GM23338 (cell line): ENCODE measurements at regions not wholly inside any gene's neighbourhood (a gene's known extent, or its start where the extent isn't known, plus 50 kb on each side); places are given as distances from the start of the nearest gene placed in this dataset.

Source experiments
- ATAC-seq: fragments of 200-7000 bp; cut with Tn5 transposase; 3 replicates; pipeline ENCODE4 v1.9.1; 2020
- DNase-seq: peaks from one replicate; pipeline ENCODE4 v3.0.0-alpha.2; 2015; ENCODE audit warnings: low spot score
- H2AFZ ChIP-seq: fragments of 200-600 bp; sonication (generic); 2 replicates; pipeline ENCODE4 v1.8.0; 2016; ENCODE audit warnings: antibody characterized with exemption, mild to moderate bottlenecking, moderate library complexity
- H3F3A ChIP-seq: fragments of 200-600 bp; sonication (generic); replicated peaks from 2 replicates; pipeline ENCODE4 v1.8.0; 2017; ENCODE audit warnings: antibody characterized with exemption, mixed run types, low read depth
- H3K27ac ChIP-seq: fragments of 200-600 bp; sonication (generic); 2 replicates; pipeline ENCODE4 v1.6.1; 2016; ENCODE audit warnings: low read depth
- H3K27me3 ChIP-seq: fragments of 200-600 bp; sonication (generic); 2 replicates; pipeline ENCODE4 v1.8.0; 2016; ENCODE audit warnings: mild to moderate bottlenecking, mixed run types, moderate library complexity; ENCODE audit not compliant: insufficient read depth
- H3K36me3 ChIP-seq: fragments of 200-600 bp; sonication (generic); 2 replicates; pipeline ENCODE4 v1.8.0; 2016; ENCODE audit warnings: mild to moderate bottlenecking; ENCODE audit not compliant: insufficient read depth
- H3K4me1 ChIP-seq: fragments of 200-600 bp; sonication (generic); 2 replicates; pipeline ENCODE4 v1.8.0; 2016; ENCODE audit warnings: mild to moderate bottlenecking, moderate library complexity; ENCODE audit not compliant: insufficient read depth
- H3K4me2 ChIP-seq: fragments of 200-600 bp; sonication (generic); 2 replicates; pipeline ENCODE4 v1.7.1; 2017; ENCODE audit warnings: mixed run types
- H3K4me3 ChIP-seq: fragments of 200-600 bp; sonication (generic); 2 replicates; pipeline ENCODE4 v1.6.1; 2016; ENCODE audit warnings: mixed run types
- H3K79me2 ChIP-seq: fragments of 200-600 bp; sonication (generic); replicated peaks from 2 replicates; pipeline ENCODE4 v1.8.0; 2017; ENCODE audit warnings: mild to moderate bottlenecking; ENCODE audit not compliant: insufficient read depth
- H3K9me2 ChIP-seq: fragments of 200-600 bp; sonication (generic); 2 replicates; pipeline ENCODE4 v1.8.0; 2017; ENCODE audit not compliant: insufficient read depth
- H4K20me1 ChIP-seq: fragments of 200-600 bp; sonication (generic); replicated peaks from 2 replicates; pipeline ENCODE4 v1.8.0; 2017; ENCODE audit warnings: mild to moderate bottlenecking; ENCODE audit not compliant: insufficient read depth
- H3K27ac Mint-ChIP-seq: 2 replicates; pipeline ENCODE4 v1.8.0; 2020; ENCODE audit warnings: inconsistent platforms, mild to moderate bottlenecking, moderate library complexity, mixed read lengths
- H3K27me3 Mint-ChIP-seq: 3 replicates; pipeline ENCODE4 v1.8.0; 2022; ENCODE audit warnings: low read depth, mild to moderate bottlenecking, moderate library complexity, mixed read lengths, inconsistent platforms; ENCODE audit not compliant: insufficient read depth, poor library complexity
- H3K36me3 Mint-ChIP-seq: 3 replicates; pipeline ENCODE4 v1.8.0; 2021; ENCODE audit warnings: low read depth, mild to moderate bottlenecking, inconsistent platforms, moderate library complexity, mixed read lengths
- H3K4me1 Mint-ChIP-seq: 3 replicates; pipeline ENCODE4 v1.8.0; 2020; ENCODE audit warnings: mild to moderate bottlenecking, inconsistent platforms, mixed read lengths
- H3K4me3 Mint-ChIP-seq: 3 replicates; pipeline ENCODE4 v1.8.0; 2021; ENCODE audit warnings: moderate library complexity, mild to moderate bottlenecking, inconsistent platforms, mixed read lengths
- H3K9me3 Mint-ChIP-seq: 3 replicates; pipeline ENCODE4 v1.8.0; 2020; ENCODE audit warnings: moderate library complexity, mild to moderate bottlenecking, inconsistent platforms, mixed read lengths
- JUNB ChIP-seq: IDR thresholded peaks from one replicate; pipeline ENCODE4 v1.6.1; 2016; ENCODE audit warnings: antibody characterized with exemption; ENCODE audit not compliant: unreplicated experiment
- POLR2AphosphoS5 ChIP-seq: IDR thresholded peaks from 2 replicates; pipeline ENCODE4 v1.6.1; 2016; ENCODE audit warnings: antibody characterized with exemption, low read depth
- ZNF114 ChIP-seq: fragments of 250-450 bp; sonication (Bioruptor Pico); IDR thresholded peaks from 2 replicates; pipeline ENCODE4 v1.5.0; 2020; ENCODE audit warnings: mild to moderate bottlenecking, moderate library complexity
- ZNF462 ChIP-seq: fragments of 250-450 bp; sonication (Bioruptor Pico); IDR thresholded peaks from 2 replicates; pipeline ENCODE4 v1.5.0; 2020; ENCODE audit warnings: mild to moderate bottlenecking, moderate library complexity

DNA sequence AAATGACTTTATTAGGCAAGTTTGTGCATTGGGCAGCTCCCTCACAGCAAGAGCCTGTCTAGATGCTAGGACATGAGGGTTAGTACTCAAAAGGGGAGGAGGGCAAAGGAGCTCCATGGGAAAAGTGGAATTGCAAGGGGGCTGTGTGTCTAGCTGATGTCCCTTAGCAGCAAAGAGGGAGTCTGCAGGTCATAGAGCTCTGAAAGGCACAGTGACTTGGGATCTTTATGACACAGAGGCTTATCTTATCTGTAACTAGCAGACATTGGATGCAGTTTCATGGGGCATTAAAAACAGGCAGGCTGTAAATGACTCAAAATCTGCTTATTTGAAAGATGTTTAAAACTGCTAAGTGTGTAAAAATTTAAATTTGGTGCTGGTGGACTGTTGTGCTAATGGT lies 556.2 kb upstream of the FZD8 start (continued):
- TF ChIP-seq ZNF462, result no peak
- TF ChIP-seq ZNF114 (CRISPR knock-in tag), result no peak
- no peak for TF ChIP-seq POLR2AphosphoS5

DNA sequence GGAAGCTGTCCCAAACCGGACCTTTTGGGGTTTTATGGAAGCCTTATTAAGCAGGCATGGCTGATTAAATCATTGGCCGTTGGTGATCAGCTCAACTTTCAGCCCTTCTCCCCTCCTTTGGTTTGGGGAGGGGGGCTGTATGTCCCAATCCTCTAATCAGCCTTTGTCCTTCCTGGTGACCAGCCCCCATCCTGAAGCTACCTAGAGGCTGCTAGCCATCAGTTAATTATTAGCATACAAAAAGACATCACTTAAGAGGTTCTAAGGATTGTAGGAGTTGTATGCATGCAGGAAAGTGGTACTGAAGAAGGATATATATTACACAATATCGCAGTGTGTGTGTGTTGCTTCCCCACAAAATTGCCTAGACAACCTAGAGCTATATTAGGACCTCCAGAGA lies 553.3 kb upstream of the FZD8 start:
- DNase-seq (peak; percentile 30), ATAC-seq (peak; percentile 25; the same call in 1 of the 3 replicates)
- no peaks in the 10 kb centered on the region for H3F3A ChIP-seq
- peak overlapping the region; percentile 59 for H3K4me2 ChIP-seq
- Mint-ChIP-seq H3K27ac (no peak overlapping the region), H3K36me3 (peaks cover 57% of the 10 kb centered on the region), H3K27me3 (peaks cover 2% of the 10 kb centered on the region), H3K4me1 (peaks cover 21% of the 10 kb centered on the region), H3K4me3 (no peak overlapping the region), H3K9me3 (peaks cover 64% of the 10 kb centered on the region)
- no peaks in the 10 kb centered on the region; the same call in 1 of the 2 replicates for H3K9me2 ChIP-seq
- H3K79me2 ChIP-seq, result no peaks in the 10 kb centered on the region
- H3K36me3 ChIP-seq, result peaks cover 2% of the 10 kb centered on the region; the same call in 1 of the 2 replicates
- H3K4me3 ChIP-seq, result no peak overlapping the region
- peaks cover 25% of the 10 kb centered on the region for H3K4me1 ChIP-seq
- H4K20me1 ChIP-seq, result no peaks in the 10 kb centered on the region
- H3K27me3 ChIP-seq, result no peaks in the 10 kb centered on the region
- peak overlapping the region; percentile 15; the same call in 1 of the 2 replicates for H2AFZ ChIP-seq
- no peak overlapping the region for H3K27ac ChIP-seq
- peak; percentile 13; the same call in 1 of the 2 replicates for TF ChIP-seq ZNF462
- TF ChIP-seq JUNB, result no peak
